ENCODE measurements at regions not wholly inside any gene's neighbourhood (a gene's known extent, or its start where the extent isn't known, plus 50 kb on each side); places are given as distances from the start of the nearest gene placed in this dataset.

- no peak for DNase-seq
Measured at GRCh38 chr1:238177351-238177750, 286.6 kb upstream of the ZP4 start.

DNA sequence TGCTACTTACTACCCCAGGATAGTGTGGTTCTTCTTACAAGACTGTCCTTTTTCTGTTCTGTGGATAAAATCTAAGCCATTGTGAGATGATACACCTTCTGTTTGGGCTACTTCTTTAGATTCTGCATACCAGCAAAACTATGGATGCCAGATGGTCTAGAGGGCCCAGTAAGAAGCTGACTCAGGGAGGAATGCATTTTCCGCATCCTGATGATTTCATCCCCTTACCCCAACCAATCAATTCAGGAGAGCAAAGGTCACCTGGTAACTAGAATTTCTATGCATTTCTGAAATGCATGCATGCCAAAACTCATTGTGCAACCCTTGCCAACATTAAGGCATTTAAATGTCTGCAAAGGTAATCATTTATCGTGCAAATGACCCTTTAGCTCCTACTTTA is 285.7 kb upstream of the ZP4 start:
- DNase-seq, result no peak

DNA sequence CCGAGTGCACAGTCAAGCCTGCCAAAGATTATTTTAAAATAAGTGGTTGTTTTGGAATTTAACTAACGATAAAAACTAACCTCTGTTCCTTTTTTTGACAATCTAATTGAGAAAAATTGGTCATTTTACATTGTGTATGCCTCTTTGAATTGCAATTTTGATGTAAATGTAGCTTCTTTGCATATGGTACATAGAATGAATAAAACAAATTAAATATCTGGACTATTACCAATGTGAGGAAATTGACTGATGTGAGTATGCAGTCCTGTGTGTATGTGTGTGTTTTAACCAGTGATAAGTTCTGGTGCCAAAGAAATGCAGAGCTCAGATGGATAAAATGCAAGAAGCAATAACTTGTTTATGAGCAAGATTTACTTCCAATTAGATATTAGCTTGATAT is 281.3 kb upstream of the ZP4 start:
- no peak for DNase-seq

GRCh38 chr1:238161955-238162354 is 271.2 kb upstream of the ZP4 start:
- DNase-seq, result no peak

GRCh38 chr1:238153939-238154338 is 263.2 kb upstream of the ZP4 start:
- DNase-seq, result no peak

DNA sequence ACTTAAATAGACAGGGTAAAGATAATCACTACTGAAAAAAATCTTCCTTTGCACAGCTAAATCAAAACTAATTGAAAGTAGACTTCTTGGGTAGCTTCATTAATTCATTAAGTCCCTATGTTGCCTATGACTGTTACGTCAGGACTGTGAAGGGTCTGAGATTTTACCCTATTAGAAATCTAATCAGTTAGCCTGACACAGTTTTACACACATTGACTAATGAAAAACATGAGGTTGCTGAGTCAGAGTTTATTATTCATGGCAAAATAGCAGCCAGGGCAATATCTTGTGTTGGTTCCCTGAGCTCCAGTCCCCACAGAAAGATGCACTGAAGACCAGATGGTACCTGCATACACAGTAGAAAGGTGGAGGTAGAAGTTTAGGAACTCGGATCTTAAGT is 262.5 kb upstream of the ZP4 start:
- DNase-seq, result no peak

DNA sequence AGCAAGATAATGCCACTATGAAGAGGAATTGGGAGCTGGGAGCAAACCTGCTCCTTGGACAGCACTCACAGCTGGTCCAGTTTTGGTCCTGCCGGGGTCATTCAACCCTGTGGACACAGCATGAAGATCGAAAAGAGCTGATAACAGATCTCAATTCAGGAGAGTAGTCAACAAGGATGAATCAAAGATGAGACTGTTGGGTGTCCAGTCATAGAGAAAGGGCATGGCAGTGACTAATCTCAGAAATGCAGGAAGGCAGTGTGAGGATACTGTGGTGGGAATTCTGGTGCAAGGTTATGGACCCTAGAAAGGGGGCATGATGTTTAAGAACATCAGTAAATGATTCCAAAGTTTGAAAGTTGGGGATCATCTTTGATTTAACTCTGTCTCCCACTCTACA is 261.4 kb upstream of the ZP4 start:
- DNase-seq, result no peak

GRCh38 chr1:238143038-238143437 is 252.3 kb upstream of the ZP4 start:
- no peak for DNase-seq

DNA sequence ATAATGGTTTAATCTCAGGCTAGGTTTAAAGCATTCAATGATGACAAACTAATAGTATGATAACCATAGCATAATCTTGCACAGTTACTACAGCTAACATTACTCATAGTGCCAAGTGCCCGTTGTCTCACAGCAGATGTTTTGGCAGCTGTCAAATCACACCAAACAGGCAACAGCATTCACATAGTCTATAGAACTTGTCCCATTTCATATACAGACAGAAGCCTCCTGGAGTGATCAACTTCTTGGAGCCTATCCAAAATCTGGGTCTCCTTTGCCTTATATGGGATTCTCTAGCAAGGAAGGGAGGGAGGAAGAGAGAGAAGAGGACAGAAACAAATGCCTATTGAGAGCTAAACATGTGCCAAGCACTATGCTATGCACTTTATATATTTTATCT is 250.6 kb upstream of the ZP4 start:
- DNase-seq, result peak; percentile 5

- DNase-seq, result no peak
Measured at GRCh38 chr1:238139713-238140112, 249.0 kb upstream of the ZP4 start.

- DNase-seq, result no peak
Measured at GRCh38 chr1:238138059-238138626, 247.4 kb upstream of the ZP4 start.

- no peak for DNase-seq
Measured at GRCh38 chr1:238135708-238136664, 245.3 kb upstream of the ZP4 start.

DNA sequence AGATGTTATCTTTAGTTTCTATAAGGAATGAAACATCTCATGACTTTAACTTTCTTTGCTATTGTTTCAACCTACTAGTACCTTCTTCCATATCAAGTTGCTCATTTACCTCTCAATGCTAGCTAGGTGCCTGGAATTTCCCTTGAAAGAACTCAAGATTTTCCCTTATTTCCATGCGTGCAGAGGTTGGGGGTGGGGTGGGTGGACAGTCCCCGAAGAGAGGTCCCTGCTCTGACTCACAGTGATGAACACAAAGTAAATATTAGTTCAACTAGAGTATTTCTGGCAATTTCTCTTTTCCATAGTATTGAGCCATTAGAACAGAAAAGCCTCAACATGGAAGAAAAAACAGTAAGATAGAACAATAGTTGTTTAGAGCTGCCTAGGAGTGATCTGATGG is 239.0 kb upstream of the ZP4 start:
- DNase-seq, result no peak

GRCh38 chr1:238123201-238123600 is 232.5 kb upstream of the ZP4 start:
- DNase-seq, result no peak

GRCh38 chr1:238119861-238120260 is 229.1 kb upstream of the ZP4 start:
- no peak for DNase-seq

DNA sequence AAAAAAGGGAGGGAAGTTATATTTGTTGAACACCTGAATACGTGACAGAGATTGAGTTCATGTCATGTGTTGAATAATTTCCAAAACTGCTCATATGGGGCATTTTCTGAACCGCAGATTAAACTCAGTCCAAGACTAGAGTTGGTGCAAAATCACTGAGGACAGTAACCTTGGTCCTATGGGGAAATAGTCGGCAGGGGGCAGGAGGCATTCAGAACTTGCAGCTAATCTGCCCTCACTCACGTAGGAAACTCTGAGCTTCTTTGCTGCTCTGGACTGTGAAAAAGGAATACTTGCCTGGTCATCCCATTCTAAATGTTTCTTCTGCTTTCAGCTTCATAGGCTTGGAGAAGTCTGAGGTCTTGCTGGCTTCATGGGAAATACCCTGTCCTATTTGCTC is 228.3 kb upstream of the ZP4 start:
- DNase-seq, result no peak

DNA sequence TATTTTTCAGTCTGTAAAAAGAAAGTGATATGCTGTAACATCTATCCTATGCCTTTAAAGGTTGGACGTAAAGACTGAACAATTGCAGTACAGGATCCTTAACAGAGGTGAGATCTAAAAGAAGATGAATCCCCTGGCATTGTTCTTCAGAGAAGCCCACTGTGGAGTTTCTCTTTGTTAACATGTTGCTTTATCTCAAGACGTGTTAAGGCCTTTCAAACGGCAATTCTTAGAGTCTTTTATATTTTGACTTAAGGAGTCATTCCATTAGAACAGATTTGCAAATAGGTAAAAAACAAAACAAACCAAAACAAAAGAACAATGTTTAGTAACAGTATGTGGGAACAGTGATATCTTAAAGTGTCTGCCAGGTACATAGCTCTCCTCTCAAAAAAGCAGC is 225.1 kb upstream of the ZP4 start:
- no peak for DNase-seq

DNA sequence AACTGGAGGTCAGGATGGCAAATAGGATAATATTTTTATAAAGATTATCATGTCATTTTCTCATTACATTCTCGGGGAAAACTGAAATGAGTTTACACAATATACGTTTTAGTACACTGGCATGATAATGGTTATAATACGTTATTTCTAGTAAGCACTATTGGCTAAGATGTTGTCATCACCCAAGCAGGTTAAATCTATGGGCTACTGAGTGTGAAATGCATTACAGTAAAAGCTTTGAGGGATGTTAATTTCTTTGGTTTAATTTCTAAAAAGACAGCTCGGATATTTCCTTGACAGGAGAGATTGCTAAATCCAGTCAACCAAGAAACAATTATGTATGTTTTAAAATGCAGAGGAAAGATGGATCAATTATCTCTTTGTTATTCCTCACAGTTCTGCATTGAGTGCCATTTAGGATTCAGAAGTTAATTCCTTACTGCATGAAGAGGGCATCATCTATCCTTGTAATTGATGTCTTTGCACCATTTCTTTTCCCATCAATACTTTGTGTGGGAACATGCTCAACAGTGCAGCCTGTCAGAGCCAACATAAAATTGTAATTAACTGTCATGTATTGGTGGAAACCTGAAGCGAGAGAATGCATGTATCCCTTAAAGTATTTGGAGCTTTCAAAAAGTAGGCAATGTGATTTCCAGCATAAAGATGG is 222.4 kb upstream of the ZP4 start:
- DNase-seq, result no peak

GRCh38 chr1:238111516-238111915 is 220.8 kb upstream of the ZP4 start:
- DNase-seq, result no peak

GRCh38 chr1:238111081-238111480 is 220.4 kb upstream of the ZP4 start:
- DNase-seq, result no peak

GRCh38 chr1:238108417-238108816 is 217.7 kb upstream of the ZP4 start:
- DNase-seq, result no peak

GRCh38 chr1:238107322-238107721 is 216.6 kb upstream of the ZP4 start:
- no peak for DNase-seq

DNA sequence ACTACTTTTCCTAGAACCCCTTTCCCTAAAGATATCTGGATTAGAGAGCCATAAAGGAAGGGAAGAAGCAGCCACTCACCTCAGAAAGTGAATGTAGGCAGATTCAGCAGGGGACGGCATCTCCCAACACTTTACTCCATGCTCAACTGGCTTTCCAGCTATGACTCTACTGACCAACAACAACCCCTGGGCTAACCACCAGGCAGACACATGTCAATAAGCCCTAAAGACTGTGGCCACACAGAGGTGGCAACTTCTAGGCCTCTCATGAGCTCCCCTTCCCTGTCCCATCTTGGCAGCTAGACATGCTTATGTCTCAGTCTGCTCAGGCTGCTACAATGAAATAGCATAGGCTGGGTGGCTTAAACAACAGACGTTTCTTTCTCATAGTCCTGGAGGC is 214.0 kb upstream of the ZP4 start:
- no peak for DNase-seq

GRCh38 chr1:238101923-238102322 is 211.2 kb upstream of the ZP4 start:
- no peak for DNase-seq
